BJ (cell line): ENCODE measurements at regions not wholly inside any gene's neighbourhood (a gene's known extent, or its start where the extent isn't known, plus 50 kb on each side); places are given as distances from the start of the nearest gene placed in this dataset.
A peak's percentile ranks its signal among the peaks of the same experiment; 100 is the strongest.
"Not testable (repeated sequence)": the region's sequence is repeated elsewhere in the genome, so short reads cannot be mapped to it uniquely, and the experiment has no call there.

Experiments used
- CTCF ChIA-PET: fragments of 350-600 bp; formaldehyde crosslinking; extraction: SDS; loops from one replicate; lab custom pipeline; 2021; ENCODE audit warnings: antibody characterized with exemption, inconsistent platforms; lab: Yijun Ruan, JAX
- POLR2A ChIA-PET: fragments of 300-600 bp; sonication (Branson Sonifier 250); formaldehyde crosslinking; extraction: SDS; loops from one replicate; lab custom pipeline; 2021; ENCODE audit warnings: antibody characterized with exemption; lab: Charles Lee
- DNase-seq: peaks from one replicate; pipeline ENCODE4 v3.0.0-alpha.2; 2011; ENCODE audit warnings: low read depth
- H3K27me3 ChIP-seq: 2 replicates; pipeline ENCODE4 v1.6.0; 2011; ENCODE audit warnings: low read length; ENCODE audit not compliant: control insufficient read depth, insufficient read depth
- H3K36me3 ChIP-seq: 2 replicates; pipeline ENCODE4 v1.5.1; 2011; ENCODE audit warnings: low read length; ENCODE audit not compliant: control insufficient read depth, insufficient read depth
- H3K4me3 ChIP-seq: 2 replicates; pipeline ENCODE4 v1.5.1; 2011; ENCODE audit warnings: low read depth, mild to moderate bottlenecking, control low read depth, low read length
- TF ChIP-seq, protein P1 (sequence below): IDR thresholded peaks from 2 replicates; pipeline ENCODE4 v1.5.1; 2011; ENCODE audit warnings: low read depth, mild to moderate bottlenecking, control low read depth, inconsistent platforms, low read length, moderate library complexity; ENCODE audit not compliant: insufficient read depth

DNA sequence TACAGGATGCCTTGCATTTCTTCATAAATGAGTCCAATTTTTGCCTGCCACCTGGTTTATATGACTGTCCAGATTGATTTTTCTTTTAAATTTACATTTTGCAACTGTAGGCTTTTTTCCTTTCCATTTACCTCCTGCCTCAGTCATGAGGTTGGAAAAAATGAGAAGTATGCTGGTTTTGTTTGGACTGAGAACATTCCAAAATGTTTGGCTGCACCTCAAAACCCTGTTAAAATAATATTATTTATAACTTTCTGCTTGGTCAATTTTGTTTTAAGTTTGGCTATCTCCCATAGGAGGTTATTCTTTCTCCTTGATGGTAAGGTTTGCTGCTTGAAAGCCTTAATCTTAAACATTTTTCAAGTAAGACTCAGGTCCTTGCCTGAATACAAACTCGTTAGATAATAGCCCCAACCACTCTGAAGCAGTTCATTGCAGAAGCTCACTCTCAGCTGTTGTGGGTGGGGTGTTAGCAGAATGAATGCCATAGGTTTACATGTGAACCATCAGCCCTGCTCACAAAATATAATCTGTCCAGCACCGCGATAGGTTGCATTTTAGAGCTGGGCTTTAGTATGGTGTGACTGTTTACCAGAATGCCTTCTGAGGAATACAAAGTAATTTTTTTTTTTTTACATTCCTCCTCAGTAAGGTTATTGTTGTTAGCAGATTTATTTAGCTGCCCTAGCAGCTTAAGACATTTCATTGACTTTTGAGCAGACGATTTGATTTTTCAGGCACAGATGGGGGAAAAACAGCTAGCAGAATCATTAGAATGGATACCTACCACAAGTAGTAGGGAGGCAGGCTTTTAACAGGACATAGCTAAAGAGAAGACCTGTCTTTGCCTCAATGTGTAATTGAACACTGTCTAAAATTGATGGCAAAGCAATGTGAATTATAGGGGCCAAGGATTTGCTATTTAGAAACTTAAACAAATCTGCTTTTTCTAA, 630.8 kb upstream of the KCNMB2 start:
- TF ChIP-seq, protein P1, sequence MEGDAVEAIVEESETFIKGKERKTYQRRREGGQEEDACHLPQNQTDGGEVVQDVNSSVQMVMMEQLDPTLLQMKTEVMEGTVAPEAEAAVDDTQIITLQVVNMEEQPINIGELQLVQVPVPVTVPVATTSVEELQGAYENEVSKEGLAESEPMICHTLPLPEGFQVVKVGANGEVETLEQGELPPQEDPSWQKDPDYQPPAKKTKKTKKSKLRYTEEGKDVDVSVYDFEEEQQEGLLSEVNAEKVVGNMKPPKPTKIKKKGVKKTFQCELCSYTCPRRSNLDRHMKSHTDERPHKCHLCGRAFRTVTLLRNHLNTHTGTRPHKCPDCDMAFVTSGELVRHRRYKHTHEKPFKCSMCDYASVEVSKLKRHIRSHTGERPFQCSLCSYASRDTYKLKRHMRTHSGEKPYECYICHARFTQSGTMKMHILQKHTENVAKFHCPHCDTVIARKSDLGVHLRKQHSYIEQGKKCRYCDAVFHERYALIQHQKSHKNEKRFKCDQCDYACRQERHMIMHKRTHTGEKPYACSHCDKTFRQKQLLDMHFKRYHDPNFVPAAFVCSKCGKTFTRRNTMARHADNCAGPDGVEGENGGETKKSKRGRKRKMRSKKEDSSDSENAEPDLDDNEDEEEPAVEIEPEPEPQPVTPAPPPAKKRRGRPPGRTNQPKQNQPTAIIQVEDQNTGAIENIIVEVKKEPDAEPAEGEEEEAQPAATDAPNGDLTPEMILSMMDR, result no peak
- Histone ChIP-seq H3K4me3 (no peak overlapping the region), H3K27me3 (no peaks in the 10 kb centered on the region), H3K36me3 (no peaks in the 10 kb centered on the region)
- DNase-seq, result peak; percentile 72
- ChIA-PET POLR2A (interaction anchor here (0.6 to 0.8 kb wide), 4 partner anchors 24 to 437 kb away, joined by 3 to 5 read pairs (median 4); no protein-coding TSS in a partner anchor), CTCF (interaction anchor here (0.6 to 1.7 kb wide), 4 partner anchors 12 to 1050 kb away, joined by 3 to 6 read pairs (median 3); no protein-coding TSS in a partner anchor)

DNA sequence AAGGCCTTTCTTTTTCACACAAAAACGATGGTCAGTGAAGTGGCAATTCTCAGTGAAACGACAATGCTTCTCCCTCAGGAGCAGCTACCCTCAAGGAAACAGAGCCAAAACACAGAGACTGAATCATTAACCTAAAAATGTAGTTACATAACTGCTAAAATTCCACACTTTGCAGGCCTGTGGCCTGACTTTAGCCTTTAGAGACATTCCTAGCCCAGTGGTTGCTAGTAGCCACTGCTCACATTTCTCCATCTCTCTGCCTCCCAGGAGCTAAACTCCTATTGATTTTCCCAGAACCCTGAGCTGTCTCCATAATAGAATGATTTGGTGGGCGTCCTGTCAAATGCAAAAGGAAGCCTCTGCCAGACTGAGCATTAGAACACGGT, 630.1 kb upstream of the KCNMB2 start:
- ChIA-PET POLR2A (interaction anchor here (0.6 to 0.8 kb wide), 2 partner anchors 27 to 438 kb away, joined by 3 read pairs; no protein-coding TSS in a partner anchor), CTCF (interaction anchor here (0.5 to 1.7 kb wide), 5 partner anchors 12 to 415 kb away, joined by 3 to 6 read pairs (median 3); no protein-coding TSS in a partner anchor)
- TF ChIP-seq, protein P1, result peak; percentile 26; the same call in 1 of the 2 replicates
- H3K27me3 ChIP-seq, result no peaks in the 10 kb centered on the region
- DNase-seq, result peak; percentile 74
- no peak overlapping the region for H3K4me3 ChIP-seq
- H3K36me3 ChIP-seq, result no peaks in the 10 kb centered on the region

GRCh38 chr3:177906578-177907229, 629.5 kb upstream of the KCNMB2 start:
- Histone ChIP-seq H3K4me3 (no peak overlapping the region), H3K36me3 (no peaks in the 10 kb centered on the region), H3K27me3 (no peaks in the 10 kb centered on the region)
- no peak for DNase-seq
- ChIA-PET POLR2A (interaction anchor here (0.7 to 0.8 kb wide), 2 partner anchors 52 to 438 kb away, joined by 3 to 4 read pairs; no protein-coding TSS in a partner anchor), CTCF (interaction anchor here (0.5 to 1.7 kb wide), 6 partner anchors 11 to 415 kb away, joined by 3 to 6 read pairs (median 3); no protein-coding TSS in a partner anchor)
- TF ChIP-seq, protein P1, result no peak

DNA sequence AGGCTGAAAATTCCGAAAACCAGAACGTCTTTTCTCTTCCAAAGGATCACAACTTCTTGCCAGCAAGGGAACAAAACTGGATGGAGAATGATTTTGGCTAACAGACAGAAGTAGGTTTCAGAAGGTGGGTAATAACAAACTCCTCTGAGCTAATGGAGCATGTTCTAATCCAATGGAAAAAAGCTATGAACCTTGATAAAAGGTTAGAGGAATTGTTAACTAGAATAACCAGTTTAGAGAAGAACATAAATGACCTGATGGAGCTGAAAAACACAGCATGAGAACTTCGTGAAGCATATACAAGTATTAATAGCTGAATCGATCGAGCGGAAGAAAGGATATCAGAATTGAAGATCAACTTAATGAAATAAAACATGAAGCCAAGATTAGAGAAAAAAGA, 626.7 kb upstream of the KCNMB2 start:
- POLR2A ChIA-PET, DNase-seq, H3K36me3 ChIP-seq, CTCF ChIA-PET, H3K27me3 ChIP-seq, H3K4me3 ChIP-seq: not testable (repeated sequence)

- no peak overlapping the region for H3K4me3 ChIP-seq
- TF ChIP-seq, protein P1, result no peak
- H3K27me3 ChIP-seq, result no peaks in the 10 kb centered on the region
- no peak for DNase-seq
- CTCF ChIA-PET, result no interaction called here
- POLR2A ChIA-PET, result no interaction called here
- no peaks in the 10 kb centered on the region for H3K36me3 ChIP-seq
These were observed 622.0 kb upstream of the KCNMB2 start for GRCh38 chr3:177914224-177914623.
